Spleen (tissue), 7 donors: ENCODE measurements at regions not wholly inside any gene's neighbourhood (a gene's known extent, or its start where the extent isn't known, plus 50 kb on each side); places are given as distances from the start of the nearest gene placed in this dataset.

ENCODE experiments used
- CTCF ChIP-seq, 11 experiments: fragments of 200-600 bp in 7 of 11; fragments of 450-650 bp in 4 of 11; sonication (generic) in 4 of 11; IDR thresholded peaks in 8 of 11; conservative IDR thresholded peaks in 3 of 11; 1 replicate in 7 of 11; 2 replicates in 4 of 11; pipeline versions ENCODE4 v1.4.0 to v1.8.0; 2016 to 2021; ENCODE audit warnings: antibody characterized with exemption in 11 of 11, inconsistent platforms in 4 of 11, mild to moderate bottlenecking in 1 of 11
- POLR2A ChIP-seq, 3 donors: fragments of 450-650 bp; IDR thresholded peaks; one replicate each; pipeline ENCODE4 v1.5.1; 2017; ENCODE audit warnings: antibody characterized with exemption in 3 of 3, mild to moderate bottlenecking in 1 of 3
- donor health status: DM: no; HTN: no; CAD: no; lungs with moderate emphysema.
- donor health status: DM: no; HTN: no; CAD: no.
- donor health status: DM: no; HTN: no; CAD: no.

- TF ChIP-seq POLR2A (IDR thresholded peaks at IDR 0.05): no peak
- TF ChIP-seq CTCF (IDR thresholded peaks at IDR 0.05 in 8 of 11, conservative IDR thresholded peaks at IDR 0.05 in 3 of 11): no peak
These were observed 78.9 kb upstream of the CFAP20DC start for GRCh38 chr3:59128685-59129084.
